GM12872 (cell line): ENCODE measurements at regions not wholly inside any gene's neighbourhood (a gene's known extent, or its start where the extent isn't known, plus 50 kb on each side); places are given as distances from the start of the nearest gene placed in this dataset.

ENCODE experiments used
- TF ChIP-seq, protein P1 (sequence below): IDR thresholded peaks from 3 replicates; pipeline ENCODE4 v1.5.1; 2011; ENCODE audit warnings: low read depth, mild to moderate bottlenecking, low read length, moderate library complexity; ENCODE audit not compliant: insufficient read depth

DNA sequence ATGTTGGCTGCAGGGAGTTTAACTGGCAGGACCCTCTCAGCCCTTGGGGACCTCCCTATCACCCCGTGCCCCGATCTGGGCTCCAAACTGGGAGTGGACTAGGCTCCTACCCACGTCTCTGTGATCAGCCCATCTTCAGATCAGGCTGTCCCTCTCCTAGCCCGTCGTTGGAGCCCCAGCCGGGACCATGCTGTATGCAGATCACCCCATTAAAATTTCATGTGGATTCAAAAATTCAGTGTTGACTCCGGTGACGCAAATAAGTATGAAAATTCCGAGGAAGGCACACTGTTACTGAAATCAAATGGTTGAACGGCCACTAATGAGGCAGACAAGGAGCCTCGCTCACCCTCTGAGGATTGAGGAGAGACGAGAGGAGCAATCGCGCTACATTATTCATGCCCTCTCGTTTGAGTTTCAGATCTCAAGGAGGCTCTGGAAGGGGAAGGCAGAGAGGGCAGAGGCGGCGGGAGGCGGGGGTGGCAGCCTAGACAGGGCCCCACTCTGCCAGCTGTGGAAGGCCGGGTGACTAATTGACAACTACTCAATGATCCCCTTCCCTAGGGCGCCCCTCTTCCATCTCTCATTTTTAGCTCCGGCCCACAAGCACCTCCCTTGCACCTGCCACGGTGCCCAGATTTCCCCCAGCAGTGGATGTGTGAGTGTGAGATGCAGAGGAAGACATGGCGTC, 255.4 kb downstream of the MIAT start:
- TF ChIP-seq, protein P1, sequence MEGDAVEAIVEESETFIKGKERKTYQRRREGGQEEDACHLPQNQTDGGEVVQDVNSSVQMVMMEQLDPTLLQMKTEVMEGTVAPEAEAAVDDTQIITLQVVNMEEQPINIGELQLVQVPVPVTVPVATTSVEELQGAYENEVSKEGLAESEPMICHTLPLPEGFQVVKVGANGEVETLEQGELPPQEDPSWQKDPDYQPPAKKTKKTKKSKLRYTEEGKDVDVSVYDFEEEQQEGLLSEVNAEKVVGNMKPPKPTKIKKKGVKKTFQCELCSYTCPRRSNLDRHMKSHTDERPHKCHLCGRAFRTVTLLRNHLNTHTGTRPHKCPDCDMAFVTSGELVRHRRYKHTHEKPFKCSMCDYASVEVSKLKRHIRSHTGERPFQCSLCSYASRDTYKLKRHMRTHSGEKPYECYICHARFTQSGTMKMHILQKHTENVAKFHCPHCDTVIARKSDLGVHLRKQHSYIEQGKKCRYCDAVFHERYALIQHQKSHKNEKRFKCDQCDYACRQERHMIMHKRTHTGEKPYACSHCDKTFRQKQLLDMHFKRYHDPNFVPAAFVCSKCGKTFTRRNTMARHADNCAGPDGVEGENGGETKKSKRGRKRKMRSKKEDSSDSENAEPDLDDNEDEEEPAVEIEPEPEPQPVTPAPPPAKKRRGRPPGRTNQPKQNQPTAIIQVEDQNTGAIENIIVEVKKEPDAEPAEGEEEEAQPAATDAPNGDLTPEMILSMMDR = no peak

DNA sequence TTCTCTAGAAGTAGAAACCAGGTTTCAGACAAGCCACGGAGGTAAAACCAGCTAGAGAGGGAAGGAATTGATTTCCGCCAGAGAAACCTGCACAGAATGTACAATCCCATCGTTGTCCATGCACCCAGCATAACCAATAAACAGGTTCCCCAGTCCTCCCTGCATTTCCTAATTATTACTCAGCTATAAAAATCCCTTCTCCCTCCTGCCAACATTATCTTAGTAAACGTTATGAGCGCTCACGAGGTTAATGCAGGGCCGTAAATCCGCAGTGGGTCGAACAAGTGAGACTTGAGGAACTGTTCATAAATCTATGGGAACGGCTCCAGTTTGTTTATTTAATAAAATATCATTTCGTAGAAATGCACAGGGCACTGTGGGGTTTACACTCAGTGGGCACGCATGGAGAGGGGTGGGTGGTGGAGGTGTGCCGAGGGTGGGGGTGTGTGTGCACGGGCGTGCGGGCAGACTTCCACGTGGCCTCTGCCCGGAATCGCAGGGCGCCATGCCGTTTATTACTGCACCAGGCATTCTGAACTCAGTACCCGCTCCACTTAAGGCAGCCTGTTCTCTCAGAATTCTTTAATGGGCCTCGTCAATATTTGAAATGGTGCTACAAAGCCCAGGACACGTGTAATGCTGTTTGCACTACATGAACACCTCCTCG, 257.3 kb downstream of the MIAT start:
- TF ChIP-seq, protein P1 = no peak

DNA sequence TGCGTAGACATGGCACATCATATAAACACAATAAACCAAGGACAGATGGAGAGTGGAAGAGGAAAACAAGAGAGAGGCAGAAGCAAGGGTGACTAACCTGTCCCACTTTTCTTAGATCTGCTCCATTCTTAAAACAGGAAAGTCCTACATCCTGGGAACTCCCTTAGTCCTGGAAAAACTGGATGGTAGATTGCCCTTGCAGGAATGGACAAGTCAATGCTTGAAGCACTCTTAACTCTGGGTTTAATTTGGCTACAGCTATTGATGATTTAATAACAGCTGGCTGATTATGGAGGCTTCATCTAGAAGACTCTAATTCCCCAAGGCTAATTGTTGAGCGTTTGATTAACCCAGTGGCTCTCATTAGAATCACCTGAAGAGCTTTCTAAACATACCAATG, 258.8 kb downstream of the MIAT start:
- TF ChIP-seq, protein P1 = no peak

DNA sequence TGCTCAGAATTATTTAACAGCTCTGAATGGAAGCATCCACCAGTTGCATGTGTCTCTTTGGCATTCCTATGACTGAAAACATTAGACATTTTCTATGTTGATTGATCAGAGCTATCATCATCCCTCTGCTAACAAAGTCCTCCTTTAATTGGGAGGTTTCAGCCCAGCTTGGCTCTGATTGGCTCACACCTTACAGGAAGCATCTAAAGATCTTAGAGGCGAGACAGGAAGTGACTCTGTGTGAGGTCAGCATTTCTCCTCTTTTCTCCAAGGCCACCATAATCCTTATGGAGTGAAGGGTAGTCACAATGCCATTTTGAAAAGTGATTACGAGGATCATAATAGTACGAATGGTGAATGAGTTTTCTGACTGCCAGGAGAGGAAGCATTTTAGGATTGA, 260.8 kb downstream of the MIAT start:
- TF ChIP-seq, protein P1 = no peak

DNA sequence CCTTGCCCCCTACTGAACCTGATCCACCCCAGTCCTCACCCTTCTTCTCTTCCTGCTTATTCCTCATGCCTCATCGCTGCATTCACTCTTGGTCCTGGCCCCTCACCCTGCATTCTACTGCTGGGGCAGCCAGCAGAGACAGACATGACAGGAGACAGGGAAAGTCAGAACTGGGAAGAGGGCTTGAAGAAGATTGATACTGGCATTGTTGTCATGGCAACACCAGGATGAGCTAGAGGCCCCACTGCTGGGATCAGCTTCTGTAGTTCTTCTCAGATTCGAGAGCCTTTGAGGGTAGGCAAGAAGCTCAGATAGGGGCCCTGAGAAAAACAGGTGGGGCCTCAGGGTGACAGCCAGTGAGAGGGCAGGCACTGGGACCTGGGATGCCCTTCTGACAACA, 264.3 kb downstream of the MIAT start:
- TF ChIP-seq, protein P1 = no peak

DNA sequence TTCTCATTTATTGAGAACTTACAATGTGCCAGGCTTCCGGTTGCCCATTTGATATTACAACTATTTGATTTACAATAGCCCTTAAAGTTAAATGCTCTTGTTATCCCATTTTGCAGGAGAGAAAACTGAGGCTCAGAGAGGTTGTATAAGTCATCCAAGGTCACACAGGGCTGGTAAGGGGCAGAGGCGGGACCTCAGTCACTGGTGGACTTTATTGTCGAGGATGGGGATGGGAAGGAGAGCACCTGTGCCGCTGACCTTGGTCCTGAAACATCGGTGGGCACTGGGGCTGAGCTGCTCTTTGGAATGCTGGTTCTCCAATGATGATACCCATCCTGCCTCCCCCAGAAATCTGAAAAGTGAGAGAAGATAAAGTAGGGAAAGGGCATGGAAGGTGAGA, 265.4 kb downstream of the MIAT start:
- TF ChIP-seq, protein P1 = no peak

DNA sequence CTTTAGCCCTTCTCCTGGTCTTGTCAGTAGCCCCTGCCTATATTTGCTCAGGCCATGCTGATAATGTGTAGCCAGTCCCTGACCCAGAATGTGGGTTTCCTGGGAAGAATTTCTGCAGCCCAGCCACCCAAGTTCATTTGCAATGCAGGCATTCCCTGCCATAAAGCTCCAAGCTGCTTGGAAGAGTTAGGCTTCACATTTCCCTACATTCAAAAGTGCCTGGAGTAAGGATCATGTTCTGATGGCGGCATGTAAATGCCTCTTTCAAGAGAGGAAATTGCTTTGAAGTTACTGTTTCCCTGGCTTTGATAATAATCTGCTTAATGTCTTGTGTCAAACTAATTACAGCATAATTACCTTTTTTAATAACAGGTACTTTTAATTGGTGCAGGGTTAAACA, 266.1 kb downstream of the MIAT start:
- TF ChIP-seq, protein P1 = no peak
